ENCODE measurements at regions not wholly inside any gene's neighbourhood (a gene's known extent, or its start where the extent isn't known, plus 50 kb on each side); places are given as distances from the start of the nearest gene placed in this dataset.

DNA sequence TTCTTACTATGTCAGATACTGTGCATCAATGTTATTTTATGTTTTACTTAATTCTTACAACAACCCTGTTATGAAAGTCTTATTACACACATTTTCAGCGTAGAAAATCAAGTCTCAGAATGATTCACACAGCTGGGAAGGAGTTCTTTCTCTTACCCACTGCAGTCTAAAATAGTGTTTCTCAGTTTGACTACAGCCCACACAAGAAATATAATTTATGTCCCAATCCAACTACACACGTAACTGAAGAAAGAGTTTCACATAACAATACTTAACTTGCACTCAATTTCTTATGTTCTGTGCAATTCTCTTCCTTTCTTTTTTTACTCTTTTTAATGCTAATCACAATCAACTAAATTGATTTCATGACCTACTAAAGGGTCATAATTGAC is 252.8 kb upstream of the ADGRL2 start:
- TF ChIP-seq, protein P1, sequence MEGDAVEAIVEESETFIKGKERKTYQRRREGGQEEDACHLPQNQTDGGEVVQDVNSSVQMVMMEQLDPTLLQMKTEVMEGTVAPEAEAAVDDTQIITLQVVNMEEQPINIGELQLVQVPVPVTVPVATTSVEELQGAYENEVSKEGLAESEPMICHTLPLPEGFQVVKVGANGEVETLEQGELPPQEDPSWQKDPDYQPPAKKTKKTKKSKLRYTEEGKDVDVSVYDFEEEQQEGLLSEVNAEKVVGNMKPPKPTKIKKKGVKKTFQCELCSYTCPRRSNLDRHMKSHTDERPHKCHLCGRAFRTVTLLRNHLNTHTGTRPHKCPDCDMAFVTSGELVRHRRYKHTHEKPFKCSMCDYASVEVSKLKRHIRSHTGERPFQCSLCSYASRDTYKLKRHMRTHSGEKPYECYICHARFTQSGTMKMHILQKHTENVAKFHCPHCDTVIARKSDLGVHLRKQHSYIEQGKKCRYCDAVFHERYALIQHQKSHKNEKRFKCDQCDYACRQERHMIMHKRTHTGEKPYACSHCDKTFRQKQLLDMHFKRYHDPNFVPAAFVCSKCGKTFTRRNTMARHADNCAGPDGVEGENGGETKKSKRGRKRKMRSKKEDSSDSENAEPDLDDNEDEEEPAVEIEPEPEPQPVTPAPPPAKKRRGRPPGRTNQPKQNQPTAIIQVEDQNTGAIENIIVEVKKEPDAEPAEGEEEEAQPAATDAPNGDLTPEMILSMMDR (conservative IDR thresholded peaks at IDR 0.05; ENCODE audit: low read length) = no peak
- TF ChIP-seq EZH2phosphoT487 (IDR thresholded peaks at IDR 0.05; ENCODE audit: borderline replicate concordance, low read depth, low read length) = no peak
